AG08395 (cell line): ENCODE measurements at regions not wholly inside any gene's neighbourhood (a gene's known extent, or its start where the extent isn't known, plus 50 kb on each side); places are given as distances from the start of the nearest gene placed in this dataset.

ENCODE experiments used
- DNase-seq: peaks from one replicate; pipeline ENCODE4 v3.0.0; 2012; ENCODE audit warnings: mixed read lengths, low spot score

DNA sequence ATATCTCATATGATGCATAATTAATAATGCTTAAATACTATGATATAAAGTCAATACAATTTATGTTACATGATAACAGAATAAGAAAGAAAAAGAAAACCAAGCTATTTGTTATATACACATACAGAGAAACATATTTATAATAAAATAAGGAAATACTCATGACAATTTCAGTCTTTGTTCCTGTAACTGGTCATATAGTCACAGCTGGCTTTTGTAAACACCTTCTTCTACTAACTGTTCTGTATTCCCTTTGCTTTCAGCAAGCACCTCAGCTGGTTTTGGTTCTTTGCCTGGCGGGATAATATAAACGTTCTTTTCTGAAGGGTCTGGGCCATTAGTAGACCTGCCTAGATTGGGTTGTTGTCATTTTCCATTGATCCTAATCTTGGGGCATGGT lies 158.5 kb downstream of the COPS8 start:
- DNase-seq = no peak

DNA sequence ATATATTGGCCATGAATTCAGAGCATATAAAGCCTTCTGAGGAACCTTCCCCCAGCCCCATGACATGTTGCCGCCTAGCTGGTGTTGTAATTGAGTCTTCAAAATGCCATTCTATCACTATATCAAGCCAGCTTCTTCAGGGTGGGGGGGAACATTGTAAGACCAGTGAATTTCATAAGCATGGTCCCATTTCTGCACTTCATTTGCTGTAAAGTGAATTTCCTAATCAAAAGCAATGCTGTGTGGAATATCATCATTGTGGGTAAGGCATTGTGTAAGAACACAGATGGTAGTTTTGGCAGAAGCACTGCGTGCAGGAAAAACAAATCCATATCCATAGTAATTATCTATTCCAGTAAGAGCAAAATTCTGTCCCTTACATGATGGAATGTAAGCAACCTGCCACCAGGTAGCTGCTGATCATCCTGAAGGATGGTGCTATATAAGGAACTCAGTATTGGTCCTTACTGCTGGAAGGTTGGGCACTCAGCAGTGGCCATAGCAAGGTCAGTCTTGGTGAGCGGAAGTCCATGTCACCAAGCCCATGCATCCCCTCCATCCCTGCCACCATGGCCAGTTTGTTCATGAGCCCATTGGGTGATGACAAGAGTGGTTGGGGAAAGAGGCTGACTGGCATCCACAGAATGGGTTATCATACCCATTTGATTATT lies 159.4 kb downstream of the COPS8 start:
- DNase-seq = peak; percentile 56

DNA sequence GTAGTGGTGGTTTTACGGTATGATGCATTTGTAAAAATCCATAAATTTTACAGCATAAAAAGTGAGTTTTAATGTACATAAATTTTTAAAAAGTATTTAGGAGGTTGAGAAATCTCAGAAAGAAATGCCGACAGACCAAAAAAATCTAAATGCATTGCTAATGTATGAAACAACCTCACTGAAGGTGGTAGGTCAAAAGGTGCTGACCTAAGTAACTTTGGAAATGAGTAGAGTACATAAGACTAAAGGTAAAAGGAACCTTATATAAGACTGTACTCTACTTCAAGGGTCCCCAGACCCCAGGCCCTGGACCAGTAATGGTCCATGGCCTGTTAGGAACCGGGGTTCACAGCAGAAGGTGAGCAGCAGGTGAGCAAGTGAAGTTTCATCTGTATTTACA lies 163.4 kb downstream of the COL6A3 start:
- DNase-seq = no peak

DNA sequence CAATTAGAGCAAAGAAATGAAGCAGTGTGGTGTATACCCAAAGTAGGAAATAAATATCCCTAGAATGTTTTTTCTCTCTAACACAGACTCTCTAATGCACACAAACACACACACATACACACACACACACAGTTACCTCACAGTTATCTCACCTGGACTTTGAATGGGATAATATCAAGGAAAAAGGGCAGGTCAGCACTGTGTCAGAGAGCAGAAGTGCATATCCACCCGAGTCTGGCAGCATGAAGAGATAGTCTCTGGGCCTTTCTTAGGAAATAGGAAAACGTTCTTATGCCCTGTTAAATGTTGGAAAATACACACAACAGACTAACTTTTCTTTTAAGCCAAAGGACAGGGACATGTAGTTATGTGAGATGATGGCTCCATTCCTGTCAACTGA lies 162.0 kb downstream of the COL6A3 start:
- DNase-seq = no peak

DNA sequence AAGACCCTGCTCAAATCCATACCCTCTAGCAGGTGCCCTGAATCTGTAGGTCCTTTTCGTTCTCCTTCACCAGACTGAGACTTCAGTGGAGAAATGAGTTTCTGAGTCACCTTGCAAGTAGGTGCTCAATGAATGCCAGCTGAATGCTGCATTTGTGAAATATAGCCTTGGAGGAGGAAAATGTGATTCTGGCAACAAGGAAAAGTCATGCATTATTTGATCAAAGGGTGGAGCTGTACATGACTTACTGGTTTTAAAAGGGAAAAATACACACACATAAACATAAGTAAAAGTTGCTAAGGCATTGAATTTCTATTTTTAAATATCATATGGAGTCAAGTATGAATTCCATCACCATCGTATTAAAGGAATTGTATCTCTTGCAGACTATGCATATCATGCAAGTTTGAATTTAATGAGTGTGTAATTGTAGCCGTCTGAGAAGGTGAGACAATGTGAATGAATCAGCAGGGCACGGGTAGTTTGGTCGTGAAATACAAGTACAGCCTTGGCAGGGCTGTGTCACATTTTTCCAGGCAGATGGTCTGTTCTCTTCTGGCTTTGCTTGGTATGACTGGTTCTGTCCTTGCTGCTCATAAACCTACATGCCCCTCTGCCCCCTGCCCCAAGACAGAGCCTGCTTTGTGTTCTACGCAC lies 160.8 kb downstream of the COL6A3 start:
- no peak for DNase-seq

DNA sequence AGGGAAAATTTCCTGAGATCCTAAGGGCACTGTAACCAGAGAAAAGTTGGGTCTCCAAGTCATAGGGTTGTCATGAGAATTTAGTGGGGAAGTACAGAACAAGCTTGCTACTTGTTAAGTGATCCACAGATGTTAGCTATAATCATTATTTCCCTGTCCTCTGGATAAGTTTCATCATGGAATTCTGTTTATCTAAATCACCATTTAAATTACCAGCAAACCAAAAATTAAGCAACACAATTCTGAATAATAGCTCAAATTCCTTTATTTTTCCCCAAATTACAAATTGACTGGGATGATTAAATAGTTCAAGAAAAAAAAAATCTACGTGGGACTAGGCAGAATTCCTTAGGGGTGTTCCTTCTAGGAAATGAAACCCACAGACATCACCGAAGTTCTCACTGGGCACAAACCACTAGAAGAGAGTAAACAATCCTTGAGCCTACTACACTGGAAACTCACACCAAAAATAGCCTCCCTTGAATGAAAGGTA lies 159.5 kb downstream of the COL6A3 start:
- DNase-seq = peak; percentile 51

DNA sequence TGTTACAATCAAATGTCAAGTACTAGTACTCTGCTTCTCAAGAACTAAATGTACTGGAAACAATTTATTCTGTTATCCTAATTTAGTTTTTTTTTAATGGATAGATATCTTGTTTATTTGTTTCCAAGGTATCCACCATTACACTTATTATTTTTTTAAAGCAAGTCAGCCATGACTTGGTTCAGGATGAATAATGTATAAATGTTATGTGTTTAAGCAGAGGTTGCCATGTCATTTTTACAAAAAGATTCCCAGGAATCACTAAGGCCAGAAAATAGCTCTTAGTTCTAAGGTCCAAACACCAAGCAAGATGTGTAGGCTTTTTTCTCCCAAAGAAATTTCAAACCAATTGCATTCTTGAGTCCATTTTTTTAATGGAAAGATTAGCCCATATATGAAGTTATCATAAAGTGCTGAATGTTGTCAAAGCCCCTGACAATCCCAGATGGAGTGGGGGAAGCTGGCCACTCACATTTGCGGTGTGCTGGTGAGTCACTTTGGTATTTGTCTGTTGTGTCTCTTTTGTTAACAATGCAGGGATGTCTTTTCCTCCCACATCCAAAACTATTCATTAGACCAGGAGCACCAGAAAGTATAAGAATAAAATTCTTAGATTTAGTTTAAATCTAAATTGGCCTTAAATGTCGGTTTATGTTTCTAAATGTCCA lies 158.9 kb downstream of the COL6A3 start:
- DNase-seq = peak; percentile 76

DNA sequence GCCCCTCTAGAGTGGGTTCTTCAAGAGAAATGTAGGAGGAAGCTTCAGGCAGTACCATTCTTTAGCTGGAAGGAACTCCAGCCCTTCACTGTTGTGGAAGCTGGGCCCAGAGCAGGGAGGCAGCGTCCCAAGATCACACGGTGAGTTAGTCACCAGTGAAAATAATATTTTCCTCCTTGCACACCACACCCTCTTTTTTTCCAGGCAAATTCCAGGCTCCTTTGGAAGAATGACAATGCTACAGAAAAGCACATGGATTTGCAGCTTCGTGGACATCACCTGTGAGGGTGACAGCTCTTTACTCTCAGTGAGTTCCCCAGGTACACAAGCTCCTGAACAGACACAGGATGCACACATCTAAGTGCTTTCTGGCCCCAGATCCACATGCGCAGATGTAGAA lies 157.1 kb downstream of the COL6A3 start:
- peak; percentile 76 for DNase-seq

DNA sequence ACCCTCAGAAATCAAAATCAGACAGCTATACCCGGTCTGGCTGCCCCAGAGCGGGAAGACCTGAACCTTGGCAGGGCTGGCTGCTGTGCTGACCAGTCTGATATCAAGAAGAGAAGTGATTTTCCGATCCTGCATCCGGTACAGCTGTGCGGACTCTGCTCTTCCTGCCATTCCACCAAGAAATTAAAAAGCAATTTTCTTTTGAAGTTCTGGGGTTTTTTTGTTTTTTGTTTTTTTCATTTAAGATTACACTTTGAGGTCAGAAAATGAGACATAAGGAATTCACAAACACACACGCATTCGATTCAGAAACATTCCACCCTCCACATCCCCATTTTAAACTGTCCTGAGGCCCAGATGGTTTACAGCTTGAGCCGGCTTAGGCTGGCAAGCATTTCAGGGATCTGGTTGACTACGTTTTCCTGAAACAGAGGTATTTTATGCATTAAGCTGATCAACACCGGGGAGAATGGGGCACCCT lies 156.5 kb downstream of the COL6A3 start:
- peak; percentile 62 for DNase-seq

DNA sequence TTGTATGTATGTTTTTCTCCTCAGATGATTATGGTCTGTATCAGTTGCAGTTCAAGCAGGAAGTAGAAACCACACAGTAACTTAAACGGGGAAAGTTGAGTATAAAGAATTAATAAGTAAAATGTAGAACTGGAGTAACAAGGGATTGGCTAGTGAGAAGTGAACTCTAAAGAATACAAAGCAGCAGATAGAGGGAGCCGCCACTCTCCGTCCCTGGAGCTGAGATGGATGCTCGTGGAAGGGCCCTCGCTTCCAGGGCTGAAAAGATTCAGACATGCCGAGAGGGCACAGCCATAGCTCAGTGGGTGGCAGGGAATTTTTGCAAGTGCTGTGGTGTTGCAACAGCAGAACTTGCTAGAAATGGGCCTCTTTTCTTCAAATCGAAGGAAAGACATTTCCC lies 155.8 kb downstream of the COL6A3 start:
- no peak for DNase-seq

DNA sequence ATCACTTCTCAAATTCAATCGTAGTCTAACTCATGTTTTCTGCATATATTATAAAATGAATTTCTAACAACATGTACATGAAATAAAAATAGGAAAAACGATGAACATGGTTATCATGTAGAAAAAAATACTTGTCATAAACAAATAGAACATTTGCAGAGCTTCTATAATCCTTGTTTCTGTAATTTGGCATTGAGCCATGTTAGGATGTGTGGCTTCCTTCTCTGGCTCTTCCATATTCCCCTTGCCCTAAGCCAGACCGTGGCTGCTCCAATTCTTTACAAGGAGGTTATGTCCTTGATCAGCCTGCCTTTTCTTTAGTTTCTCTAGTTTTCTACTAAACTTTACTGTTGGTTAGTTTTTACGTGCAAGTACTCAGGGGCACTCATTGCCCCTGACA lies 155.3 kb downstream of the COL6A3 start:
- DNase-seq = no peak

DNA sequence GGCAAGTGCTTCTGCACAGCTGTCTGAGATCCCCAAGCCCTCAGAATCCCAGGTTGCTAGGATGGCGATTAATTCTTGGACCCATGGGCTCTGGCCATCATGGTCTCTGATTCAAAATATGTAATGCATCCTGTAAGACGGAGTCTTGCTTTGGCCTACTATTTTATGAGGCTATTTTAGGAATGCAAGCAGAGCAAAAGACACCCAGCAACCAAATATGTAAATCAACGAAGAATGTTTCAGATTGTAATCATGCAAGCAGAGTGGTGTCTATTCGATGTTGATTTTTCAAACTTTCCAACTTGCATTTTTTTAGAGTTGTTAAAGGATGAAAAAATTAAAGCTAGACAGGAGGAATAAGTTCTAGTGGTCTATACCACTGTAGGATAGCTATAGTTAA lies 154.8 kb downstream of the COL6A3 start:
- no peak for DNase-seq

DNA sequence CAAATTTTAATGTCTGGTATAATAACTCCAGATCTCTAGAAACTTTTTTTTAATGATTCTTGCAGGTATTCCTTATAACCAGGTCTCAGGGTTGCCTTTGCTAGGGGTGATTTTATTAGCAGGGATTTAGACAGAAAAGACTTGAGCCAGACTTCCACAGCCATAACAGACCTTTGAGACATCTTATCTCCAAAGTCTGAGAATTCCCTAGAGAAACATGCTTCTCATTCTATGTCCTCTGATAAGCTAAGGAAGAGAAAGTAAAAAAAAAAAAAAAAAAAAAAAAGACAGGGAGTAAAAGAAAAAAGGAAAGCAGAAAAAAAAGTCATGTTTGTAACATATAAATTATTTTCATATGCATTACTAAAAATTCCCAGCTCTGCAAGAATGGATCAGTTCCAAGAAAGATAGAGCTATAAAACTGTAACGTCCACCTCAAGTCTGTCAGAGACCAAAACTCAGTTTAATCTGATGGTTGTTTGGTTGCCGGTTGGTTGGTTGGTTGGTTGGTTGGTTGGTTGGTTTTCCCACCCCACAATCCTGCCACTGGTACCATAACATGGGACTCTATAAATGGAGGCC lies 153.8 kb downstream of the COL6A3 start:
- DNase-seq = no peak

DNA sequence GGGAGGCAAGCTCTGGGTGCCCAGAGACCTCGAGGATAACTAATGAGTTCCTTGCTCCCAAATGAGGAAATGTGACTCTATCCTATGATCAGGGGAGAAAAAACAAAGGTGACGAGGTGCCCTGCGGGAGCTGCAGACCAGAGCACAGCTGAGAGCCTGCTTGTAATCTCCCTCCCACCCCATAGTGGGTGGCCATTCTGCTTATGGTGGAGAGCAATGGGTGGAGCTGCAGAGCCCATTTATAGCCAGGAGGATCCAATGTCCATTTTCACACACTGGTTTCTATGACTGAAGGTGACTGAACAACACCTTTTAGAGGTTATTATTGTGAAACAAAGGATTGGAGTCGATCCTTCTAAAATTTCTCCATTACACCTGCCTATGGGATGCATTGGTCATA lies 153.3 kb downstream of the COL6A3 start:
- DNase-seq = no peak

DNA sequence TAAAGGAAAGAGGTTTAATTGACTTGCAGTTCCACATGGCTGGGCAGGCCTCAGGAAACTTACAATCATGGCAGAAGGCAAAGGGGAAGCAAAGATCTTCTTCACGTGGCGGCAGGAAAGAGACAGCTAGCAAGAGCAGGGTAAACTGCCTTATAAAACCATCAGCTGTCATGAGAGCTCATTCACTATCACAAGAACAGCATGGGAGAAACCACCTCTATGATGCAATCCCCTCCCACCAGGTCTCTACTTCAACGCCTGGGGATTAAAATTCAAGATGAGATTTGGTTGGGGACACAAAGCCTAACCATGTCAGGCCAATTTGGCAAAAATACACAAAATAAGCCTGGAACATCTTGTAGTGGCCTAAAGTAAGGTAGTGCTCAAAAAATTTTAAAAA lies 152.6 kb downstream of the COL6A3 start:
- no peak for DNase-seq

DNA sequence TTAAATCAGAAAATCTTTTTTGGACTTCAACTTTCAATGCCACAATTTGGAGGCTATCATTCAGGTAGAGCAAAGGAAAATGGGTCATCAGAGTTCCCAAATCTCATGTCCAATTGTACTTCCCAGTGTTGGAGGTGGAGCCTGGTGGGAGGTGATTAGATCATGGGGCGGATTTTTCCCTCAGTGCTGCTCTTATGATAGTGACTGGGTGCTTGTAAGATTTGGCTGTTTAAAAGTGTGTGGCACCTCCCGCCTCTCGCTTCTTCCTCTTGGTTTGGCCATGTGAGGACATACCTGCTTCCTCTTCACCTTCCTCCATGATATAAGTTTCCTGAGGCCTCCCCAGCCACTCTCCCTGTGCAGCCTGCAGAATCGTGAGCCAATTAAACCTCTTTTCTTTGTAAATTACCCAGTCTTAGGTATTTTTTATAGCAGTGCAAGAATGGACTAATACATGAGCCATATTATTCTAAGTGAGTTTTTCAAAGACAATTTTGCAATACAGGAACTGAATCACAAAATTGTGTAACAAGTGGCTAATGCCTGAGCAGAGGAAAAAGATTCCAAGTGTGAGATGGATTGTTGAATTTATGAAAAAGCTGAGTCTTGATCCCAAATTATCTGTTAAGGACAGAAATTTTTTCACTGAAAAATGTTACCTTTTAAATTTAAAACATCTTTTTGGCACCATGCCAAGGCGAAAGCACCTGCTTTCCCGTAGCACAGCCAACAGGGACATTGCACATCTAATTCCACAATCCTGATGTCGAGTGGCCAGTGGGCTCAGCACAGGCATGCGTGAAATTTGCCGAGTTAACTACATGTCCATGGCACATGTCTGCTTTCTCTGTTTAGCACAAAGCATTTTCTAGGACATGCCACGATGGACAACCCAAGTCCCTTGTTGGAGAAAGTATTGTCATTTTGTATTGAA lies 150.9 kb downstream of the COL6A3 start:
- no peak for DNase-seq

DNA sequence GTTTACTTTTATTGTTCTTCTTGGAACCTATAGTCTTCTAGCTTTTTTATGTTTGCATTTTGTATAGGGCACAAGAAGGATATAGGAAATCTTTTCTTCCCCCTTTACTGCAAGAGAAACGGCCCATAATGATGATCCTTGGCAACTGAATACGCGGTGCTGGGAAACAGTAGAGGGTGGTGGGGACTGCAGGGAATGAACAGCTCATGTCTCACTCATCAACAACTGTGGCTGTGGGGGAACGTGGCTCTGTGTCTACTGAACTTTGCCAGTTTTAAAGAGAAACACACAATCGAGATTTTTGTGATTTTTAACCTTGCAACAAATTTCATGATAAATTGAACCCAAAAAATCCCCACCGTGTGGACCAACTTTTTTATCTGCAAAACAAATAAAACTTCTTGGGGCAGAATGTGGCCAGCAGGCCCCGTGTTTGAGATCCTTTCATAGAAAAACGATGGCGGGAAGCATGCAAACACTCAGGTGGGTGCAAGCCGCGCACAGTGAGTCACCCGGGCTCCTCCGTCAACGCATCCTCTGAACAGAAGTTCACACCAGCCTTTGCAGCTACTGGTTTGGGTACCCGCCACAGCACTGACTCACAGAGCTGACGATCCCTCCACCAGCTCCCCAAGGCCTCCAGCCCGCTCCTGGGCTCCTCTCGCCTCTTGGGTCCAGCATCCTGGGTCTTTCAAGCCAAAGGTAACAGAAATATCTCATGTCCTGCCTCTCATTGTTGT lies 149.3 kb downstream of the COL6A3 start:
- DNase-seq = peak; percentile 76

DNA sequence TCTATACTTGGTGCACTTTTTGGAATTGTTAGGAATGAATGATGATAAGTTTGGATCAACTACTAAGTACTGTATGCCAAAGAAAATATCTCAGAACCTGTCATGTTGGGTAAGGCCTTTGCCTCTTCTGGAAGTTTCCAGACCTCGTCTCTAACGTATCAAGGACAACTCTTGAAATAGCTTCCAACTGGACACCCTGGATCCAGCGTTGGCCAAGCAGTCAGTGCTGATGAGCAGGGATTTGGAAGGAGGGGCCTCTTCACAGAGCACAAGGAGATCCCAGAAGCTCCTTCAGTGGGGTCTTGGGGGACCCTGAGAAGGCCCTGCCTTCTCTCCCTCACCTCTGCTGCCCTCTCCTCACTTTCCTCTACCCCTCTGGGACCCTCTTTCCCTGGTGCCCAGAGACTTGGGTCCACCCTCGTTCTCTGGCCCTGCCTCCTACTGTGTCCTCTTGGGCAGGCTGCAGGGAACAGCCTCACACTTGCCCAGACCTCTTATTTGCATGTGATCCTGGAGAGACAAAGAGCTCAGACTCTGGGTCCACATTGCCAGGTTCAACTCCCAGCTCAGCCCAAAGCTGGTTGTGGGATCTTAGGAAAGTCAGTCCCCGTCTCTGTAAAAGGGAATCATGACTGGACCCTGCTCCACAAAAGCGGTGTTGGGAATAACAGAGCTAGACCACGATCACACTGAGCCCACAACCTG lies 145.8 kb downstream of the COL6A3 start:
- no peak for DNase-seq

DNA sequence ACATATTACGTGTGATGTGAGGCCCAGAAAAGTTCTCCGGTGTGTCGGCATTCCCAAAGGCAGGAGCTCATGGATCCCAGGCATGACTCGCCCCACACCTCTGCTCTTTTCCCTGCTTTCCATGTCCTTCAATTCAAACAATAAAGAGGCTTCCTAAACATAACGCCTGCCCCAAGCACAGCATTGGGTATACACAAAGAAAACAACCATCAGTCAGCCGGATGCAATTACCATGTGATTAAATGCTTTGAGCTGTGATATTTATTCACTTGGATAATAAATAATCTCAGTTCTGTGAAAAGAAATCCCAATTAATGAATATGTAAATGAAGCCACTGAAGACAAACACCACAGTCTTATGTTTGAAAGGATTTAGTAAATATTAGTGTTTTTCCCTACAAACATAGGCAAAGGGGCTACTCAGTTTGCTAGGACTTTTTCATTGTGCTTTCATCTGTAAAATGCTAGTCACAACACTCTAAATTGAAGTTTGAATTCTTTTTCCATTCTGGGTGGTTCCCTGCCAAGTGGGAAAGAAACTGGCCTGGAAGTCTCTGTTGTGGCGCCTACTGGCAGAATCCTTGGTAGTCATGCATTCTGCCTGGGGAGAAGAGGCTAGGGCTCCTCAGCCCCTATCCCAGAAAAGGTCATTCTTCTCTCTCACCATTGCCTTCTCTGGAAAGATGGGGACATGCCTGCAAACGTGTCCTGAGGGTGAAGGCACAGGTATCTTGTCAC lies 144.7 kb downstream of the COL6A3 start:
- no peak for DNase-seq

DNA sequence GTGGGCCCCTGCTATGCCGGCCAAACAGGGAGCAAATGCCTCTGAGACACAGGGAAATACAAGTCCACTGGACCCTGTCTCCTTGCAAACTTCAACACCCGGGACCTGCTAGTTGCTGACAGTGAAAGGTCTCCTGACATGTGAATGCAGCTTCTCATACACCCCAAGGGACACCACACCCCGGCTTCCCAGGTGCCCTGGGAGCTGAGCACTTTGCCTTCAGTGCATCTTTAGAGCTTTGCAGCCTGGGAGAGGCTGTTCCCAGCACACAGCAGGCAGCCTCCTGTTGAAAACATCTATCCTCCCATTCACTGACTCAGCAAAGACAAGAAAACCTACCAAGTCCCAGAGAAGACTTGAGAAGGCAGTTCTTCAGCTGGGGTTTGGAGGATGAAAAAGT lies 143.4 kb downstream of the COL6A3 start:
- no peak for DNase-seq
